ENCODE measurements at regions not wholly inside any gene's neighbourhood (a gene's known extent, or its start where the extent isn't known, plus 50 kb on each side); places are given as distances from the start of the nearest gene placed in this dataset.

- no peak for TF ChIP-seq CTCF (conservative IDR thresholded peaks at IDR 0.05; ENCODE audit: low read depth, low read length)
- Histone ChIP-seq H3K79me2 (ENCODE audit: insufficient read depth, low read depth) (peaks cover 81% of the 10 kb centered on the region), H3K27ac (peak overlapping the region; percentile 99), H3K4me2 (peak overlapping the region; percentile 85), H3K4me1 (ENCODE audit: low read depth, poor library complexity, severe bottlenecking) (peaks cover 57% of the 10 kb centered on the region), H4K20me1 (ENCODE audit: insufficient read depth) (no peaks in the 10 kb centered on the region), H3K36me3 (ENCODE audit: insufficient read depth) (no peaks in the 10 kb centered on the region), H3K9ac (peak overlapping the region; percentile 99), H3K4me3 (IDR thresholded peaks at IDR 0.05; ENCODE audit: insufficient read depth, low read depth, low read length) (peak overlapping the region; percentile 34), H3K27me3 (ENCODE audit: insufficient read depth, low read depth) (no peaks in the 10 kb centered on the region), H2AFZ (ENCODE audit: low read depth) (no peak overlapping the region)
Observed at GRCh38 chr10:60572511-60573194, 183.0 kb upstream of the ANK3 start.

DNA sequence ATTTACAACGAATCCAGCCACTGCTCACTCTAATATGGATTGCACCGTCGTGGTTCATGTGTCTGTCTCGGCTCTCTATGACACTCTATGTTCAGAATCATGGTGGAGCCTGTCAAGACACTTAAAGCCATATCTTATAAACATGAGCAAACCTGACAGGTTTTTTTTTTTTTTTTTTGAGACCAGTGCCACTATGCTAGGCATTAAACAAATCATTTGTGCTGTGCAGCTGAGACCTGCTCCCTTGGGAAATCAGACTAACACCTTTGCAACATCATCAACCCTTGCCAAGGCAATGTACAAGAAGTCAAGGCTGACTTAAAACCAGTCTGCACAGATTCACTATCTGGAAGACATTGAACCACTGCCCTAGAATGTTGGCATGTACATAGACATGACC, 181.2 kb upstream of the ANK3 start:
- no peaks in the 10 kb centered on the region for H3K27me3 ChIP-seq (ENCODE audit: insufficient read depth, low read depth)
- peak overlapping the region; percentile 85 for H3K4me2 ChIP-seq
- no peaks in the 10 kb centered on the region for H4K20me1 ChIP-seq (ENCODE audit: insufficient read depth)
- peaks cover 59% of the 10 kb centered on the region for H3K4me1 ChIP-seq (ENCODE audit: low read depth, poor library complexity, severe bottlenecking)
- no peak overlapping the region for H3K4me3 ChIP-seq (IDR thresholded peaks at IDR 0.05; ENCODE audit: insufficient read depth, low read depth, low read length)
- H2AFZ ChIP-seq (ENCODE audit: low read depth): no peak overlapping the region
- H3K9ac ChIP-seq: peak overlapping the region; percentile 99
- no peak for TF ChIP-seq CTCF (conservative IDR thresholded peaks at IDR 0.05; ENCODE audit: low read depth, low read length)
- H3K27ac ChIP-seq: peak overlapping the region; percentile 99
- peaks cover 93% of the 10 kb centered on the region for H3K79me2 ChIP-seq (ENCODE audit: insufficient read depth, low read depth)
- H3K36me3 ChIP-seq (ENCODE audit: insufficient read depth): peaks cover 4% of the 10 kb centered on the region; the same call in 1 of the 2 replicates

- Histone ChIP-seq H3K9ac (peak overlapping the region; percentile 99), H3K27me3 (ENCODE audit: insufficient read depth, low read depth) (no peaks in the 10 kb centered on the region), H2AFZ (ENCODE audit: low read depth) (no peak overlapping the region), H3K27ac (peak overlapping the region; percentile 99), H3K4me2 (peak overlapping the region; percentile 85), H3K36me3 (ENCODE audit: insufficient read depth) (peaks cover 4% of the 10 kb centered on the region; the same call in 1 of the 2 replicates), H4K20me1 (ENCODE audit: insufficient read depth) (no peaks in the 10 kb centered on the region), H3K79me2 (ENCODE audit: insufficient read depth, low read depth) (peaks cover 93% of the 10 kb centered on the region), H3K4me3 (IDR thresholded peaks at IDR 0.05; ENCODE audit: insufficient read depth, low read depth, low read length) (no peak overlapping the region), H3K4me1 (ENCODE audit: low read depth, poor library complexity, severe bottlenecking) (peaks cover 59% of the 10 kb centered on the region)
- TF ChIP-seq CTCF (conservative IDR thresholded peaks at IDR 0.05; ENCODE audit: low read depth, low read length): peak; percentile 21; the same call in 1 of the 2 replicates
Observed at GRCh38 chr10:60570272-60570865, 180.7 kb upstream of the ANK3 start.

GRCh38 chr10:60569681-60570080, 180.0 kb upstream of the ANK3 start:
- peak overlapping the region; percentile 99 for H3K9ac ChIP-seq
- no peak overlapping the region for H2AFZ ChIP-seq (ENCODE audit: low read depth)
- peak overlapping the region; percentile 85 for H3K4me2 ChIP-seq
- TF ChIP-seq CTCF (conservative IDR thresholded peaks at IDR 0.05; ENCODE audit: low read depth, low read length): no peak
- H3K4me1 ChIP-seq (ENCODE audit: low read depth, poor library complexity, severe bottlenecking): peaks cover 59% of the 10 kb centered on the region
- peaks cover 94% of the 10 kb centered on the region for H3K79me2 ChIP-seq (ENCODE audit: insufficient read depth, low read depth)
- H3K27me3 ChIP-seq (ENCODE audit: insufficient read depth, low read depth): no peaks in the 10 kb centered on the region
- no peak overlapping the region for H3K4me3 ChIP-seq (IDR thresholded peaks at IDR 0.05; ENCODE audit: insufficient read depth, low read depth, low read length)
- peaks cover 10% of the 10 kb centered on the region; the same call in 1 of the 2 replicates for H3K36me3 ChIP-seq (ENCODE audit: insufficient read depth)
- peak overlapping the region; percentile 99 for H3K27ac ChIP-seq
- no peaks in the 10 kb centered on the region for H4K20me1 ChIP-seq (ENCODE audit: insufficient read depth)

Measured in KMS-11 (cell line).